GM19240 (cell line): ENCODE measurements at regions not wholly inside any gene's neighbourhood (a gene's known extent, or its start where the extent isn't known, plus 50 kb on each side); places are given as distances from the start of the nearest gene placed in this dataset.

Source experiments
- DNase-seq: peaks from one replicate; pipeline ENCODE4 v3.0.0; 2011; ENCODE audit warnings: low spot score; ENCODE audit not compliant: insufficient read length

DNA sequence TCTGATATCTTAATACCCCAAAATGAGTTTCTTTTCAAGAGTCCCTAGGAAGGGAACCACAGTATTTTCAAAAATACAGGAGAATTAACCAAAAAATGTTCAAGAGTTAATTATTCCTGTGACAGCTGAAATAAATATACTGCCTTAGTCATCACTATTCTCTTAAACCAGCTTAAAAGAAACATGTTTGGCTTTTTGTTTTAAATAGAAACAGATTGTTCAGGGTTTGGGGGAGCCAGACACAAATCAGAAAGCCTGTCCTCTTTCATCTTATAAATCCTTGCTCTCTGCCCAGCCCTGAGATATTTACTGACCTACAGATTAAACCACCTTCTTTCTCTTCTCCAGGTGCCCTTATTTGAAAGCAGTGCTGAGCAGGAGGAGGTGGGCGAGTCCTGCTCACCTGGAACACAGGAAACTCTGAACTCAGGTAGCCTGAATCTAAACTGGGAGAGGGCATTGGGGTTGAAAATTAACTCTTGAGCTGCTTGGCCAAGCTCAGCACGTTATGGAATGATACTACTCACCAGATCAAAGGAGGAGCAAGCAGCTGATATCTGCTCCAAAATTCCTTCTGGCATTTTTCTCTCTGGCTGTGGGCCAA is 84.1 kb upstream of the SPRED1 start:
- DNase-seq, result no peak

GRCh38 chr15:38171973-38172372 is 80.7 kb upstream of the SPRED1 start:
- DNase-seq, result no peak

DNA sequence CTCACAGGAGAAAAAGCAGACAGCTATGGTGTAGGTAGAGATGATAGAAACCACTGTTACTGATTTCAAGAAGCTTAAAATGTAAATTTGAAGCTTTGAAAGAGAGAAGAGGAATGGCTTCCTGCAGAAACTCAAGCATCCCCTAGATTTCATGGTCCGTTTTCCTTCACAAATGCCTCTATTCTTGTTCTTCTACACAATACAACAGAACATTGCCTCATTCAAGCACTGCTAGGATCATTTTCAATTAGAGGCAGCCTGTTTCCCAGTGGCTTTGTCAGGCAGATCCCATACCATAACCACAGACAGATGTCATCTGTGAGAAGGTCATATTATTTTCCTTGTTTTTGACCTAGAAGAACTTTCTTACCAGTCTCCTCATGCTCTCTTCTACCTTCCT is 77.9 kb upstream of the SPRED1 start:
- DNase-seq, result no peak

DNA sequence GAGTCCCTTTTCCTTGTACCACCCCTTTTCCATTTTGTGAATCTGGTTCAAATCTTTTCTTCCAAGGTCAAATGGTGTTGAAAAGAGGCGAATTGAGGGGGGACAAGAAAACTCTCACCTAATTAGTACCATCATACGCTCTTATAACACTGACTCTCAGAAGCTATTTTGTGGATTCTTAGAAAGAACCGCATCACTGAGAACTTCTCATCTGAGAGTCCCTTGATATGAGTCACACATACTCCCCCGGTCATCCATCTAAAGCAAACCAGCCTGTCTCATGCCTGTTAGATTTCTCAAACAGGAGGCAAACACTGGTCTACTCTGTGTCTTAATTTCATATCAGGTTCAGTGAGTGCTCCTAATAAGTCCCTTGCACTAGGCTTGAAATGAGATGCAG is 76.5 kb upstream of the SPRED1 start:
- peak; percentile 11 for DNase-seq

GRCh38 chr15:38176691-38177090 is 75.9 kb upstream of the SPRED1 start:
- DNase-seq, result no peak

DNA sequence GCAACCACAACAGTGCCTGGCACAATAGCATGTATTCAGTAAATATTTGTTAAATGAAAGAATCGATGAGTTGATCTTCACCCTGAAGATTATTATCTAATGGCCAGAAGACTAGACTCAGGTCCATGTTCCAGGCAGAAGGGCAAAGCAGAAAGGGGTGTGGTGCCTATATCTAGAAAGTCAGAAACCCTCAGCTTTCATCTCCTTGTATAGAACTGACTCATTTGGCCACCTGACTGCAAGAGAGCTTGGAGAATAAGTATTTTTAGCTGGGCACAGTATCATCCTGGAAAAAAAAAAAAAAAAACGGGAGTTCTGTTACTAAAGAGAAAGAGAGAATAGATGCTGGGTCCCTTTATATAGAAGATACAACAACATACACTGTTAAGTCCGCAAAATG is 69.7 kb upstream of the SPRED1 start:
- no peak for DNase-seq

GRCh38 chr15:38186507-38186906 is 66.1 kb upstream of the SPRED1 start:
- no peak for DNase-seq

GRCh38 chr15:38187630-38188313 is 64.9 kb upstream of the SPRED1 start:
- no peak for DNase-seq

DNA sequence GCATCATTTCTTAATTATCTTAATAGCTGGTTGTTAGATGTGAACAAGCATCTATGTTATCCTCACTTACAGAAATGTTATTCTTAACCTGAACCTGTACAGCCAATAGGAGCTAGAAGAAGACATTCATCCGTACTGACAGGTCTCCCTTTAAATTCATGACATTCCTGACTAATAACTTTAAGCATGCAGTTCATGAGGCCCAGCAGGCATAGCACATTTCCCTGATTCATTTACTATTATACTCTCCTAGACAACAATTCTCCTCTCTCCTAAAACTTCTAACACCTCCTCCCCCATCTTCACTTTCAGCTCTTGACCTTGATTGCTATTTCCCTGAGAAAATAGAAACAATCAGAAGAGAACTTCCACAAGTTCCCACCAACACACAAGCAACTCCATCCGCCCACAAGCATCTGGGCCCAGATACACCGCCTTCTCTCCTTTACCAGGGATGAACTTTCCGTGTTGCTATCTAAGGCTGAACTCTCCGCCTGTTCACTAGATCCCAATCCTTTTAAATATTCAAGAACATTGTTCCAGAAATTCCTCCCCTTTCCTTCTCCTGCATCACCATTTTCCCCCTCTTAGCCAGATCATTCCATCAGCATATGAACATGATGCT is 62.9 kb upstream of the SPRED1 start:
- DNase-seq, result no peak

DNA sequence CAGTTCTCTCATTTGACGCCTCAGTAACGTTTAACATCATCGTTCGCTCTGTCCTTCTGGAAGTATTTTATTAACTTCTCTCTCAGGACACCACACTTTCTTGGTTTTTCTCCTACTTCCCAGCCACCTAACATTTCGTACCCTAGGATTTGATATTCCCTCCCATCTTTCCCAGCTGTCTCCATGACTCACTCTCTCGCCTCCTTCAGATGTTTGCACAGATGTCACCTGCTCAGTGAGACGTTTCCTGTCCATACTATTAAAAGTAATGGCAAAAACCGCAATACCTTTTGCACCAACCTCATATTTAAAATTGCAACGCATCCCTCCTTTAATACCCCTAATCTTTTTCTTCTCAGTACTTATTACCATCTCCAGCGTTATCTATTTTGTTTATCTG is 62.1 kb upstream of the SPRED1 start:
- DNase-seq, result no peak

GRCh38 chr15:38192496-38192895 is 60.1 kb upstream of the SPRED1 start:
- no peak for DNase-seq

GRCh38 chr15:38193496-38193895 is 59.1 kb upstream of the SPRED1 start:
- DNase-seq, result no peak

- no peak for DNase-seq
Observed at GRCh38 chr15:38195191-38195901, 57.3 kb upstream of the SPRED1 start.

DNA sequence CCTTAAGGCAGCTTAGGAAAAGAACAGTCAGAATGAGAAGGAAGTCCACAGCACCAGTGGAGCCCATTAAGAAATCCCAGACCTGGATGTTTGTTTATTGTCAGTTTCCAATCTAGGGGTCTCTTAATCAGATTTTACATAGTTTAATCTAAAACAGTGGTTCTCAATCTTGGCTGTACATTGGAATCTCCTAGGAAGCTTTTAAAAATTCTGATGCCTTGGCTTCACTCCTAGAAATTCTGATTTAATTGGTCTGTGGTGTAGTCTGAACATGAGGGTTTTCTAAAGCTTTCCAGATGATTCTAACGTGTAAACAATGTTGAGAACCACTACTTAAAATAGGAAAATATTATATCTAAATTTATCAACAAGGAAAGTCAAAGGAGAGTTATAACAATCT is 56.6 kb upstream of the SPRED1 start:
- no peak for DNase-seq

DNA sequence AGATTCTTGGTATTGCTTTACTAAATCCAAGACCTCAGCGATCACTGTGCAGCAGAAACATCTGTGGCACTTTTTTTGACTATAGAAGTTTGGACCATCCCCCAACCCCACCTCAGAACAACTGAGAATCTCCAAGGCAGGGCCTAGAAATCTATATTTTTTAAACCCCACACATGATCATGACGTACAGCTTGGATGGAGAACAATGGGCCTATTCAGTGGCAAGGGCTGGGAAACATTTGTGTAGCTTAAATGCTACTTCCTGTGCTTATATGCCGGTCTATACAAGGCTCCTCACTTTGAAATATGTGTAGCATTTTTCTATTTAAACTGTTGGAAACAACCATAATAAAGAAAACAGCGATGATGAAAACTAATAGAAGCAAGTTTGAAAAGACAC is 55.1 kb upstream of the SPRED1 start:
- DNase-seq, result no peak

DNA sequence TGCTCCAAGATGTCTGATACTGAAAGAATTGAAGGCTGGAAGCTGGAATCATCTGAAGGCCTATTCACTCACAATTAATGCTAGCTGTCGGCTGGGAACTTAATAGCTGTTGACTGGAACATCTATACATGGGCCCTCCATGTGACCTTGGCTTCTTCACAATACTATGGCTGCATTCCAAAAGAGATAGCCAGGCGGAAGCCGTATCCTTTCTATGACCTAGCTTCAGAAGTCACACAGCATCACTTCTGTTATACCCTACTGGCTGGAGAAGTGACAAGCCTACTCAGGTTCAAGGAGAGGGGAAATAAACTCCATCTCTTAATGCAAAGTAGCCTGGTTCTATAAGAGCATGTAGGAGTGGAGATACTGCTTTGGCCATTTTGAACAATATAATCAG is 50.9 kb upstream of the SPRED1 start:
- no peak for DNase-seq

DNA sequence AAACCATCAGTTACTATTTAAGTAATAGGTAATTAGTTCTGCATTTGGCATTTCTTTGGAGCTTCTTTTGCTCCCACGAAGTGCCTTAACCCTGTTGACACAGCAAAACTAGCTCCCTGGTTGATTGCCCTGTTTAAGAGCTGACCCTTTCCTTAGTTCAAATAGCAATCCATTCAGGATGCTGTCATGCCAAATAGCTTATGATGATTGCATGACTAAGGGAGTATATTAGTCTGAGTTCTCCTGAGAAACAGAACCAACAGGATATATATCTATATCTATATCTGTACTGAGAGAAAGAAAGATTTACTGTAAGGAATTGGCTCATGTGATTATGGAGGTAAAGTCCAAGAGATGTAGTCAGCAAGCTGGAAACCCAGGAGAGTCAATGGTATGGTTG is 50.3 kb upstream of the SPRED1 start:
- DNase-seq, result no peak
